ENCODE measurements at regions not wholly inside any gene's neighbourhood (a gene's known extent, or its start where the extent isn't known, plus 50 kb on each side); places are given as distances from the start of the nearest gene placed in this dataset.

DNA sequence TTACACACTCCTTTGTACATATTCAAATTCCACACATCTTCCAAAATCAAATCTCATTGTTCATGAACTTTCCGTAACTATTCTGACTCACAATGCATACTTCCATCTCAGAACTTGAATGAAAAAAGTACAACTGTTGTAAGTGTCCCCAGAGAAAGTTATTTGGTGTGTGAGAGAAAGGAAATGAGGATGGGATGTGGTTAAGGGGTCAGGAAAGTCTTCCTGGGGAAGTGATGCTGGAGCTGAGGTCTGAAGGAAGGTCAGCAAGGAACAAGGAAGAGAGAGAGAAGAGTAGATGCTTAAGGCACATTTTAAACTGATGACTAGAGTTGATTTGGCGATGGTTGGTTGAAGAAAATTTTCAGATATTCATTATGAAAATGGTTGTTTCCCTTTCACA is 340.0 kb upstream of the STXBP6 start:
- TF ChIP-seq POLR2A (IDR thresholded peaks at IDR 0.05; ENCODE audit: low read length), result no peak
- no peak for TF ChIP-seq GATA1 (IDR thresholded peaks at IDR 0.05; ENCODE audit: low read depth, low read length)
